Glutamatergic neuron (in vitro differentiated cells): ENCODE measurements at regions not wholly inside any gene's neighbourhood (a gene's known extent, or its start where the extent isn't known, plus 50 kb on each side); places are given as distances from the start of the nearest gene placed in this dataset.
"Not testable (repeated sequence)": the region's sequence is repeated elsewhere in the genome, so short reads cannot be mapped to it uniquely, and the experiment has no call there.

Source experiments
- DNase-seq: peaks from one replicate; pipeline ENCODE4 v3.0.0; 2022
- H3K27ac Mint-ChIP-seq: one replicate; pipeline ENCODE4 v1.8.0; 2020; ENCODE audit warnings: mild to moderate bottlenecking, mixed read lengths, inconsistent platforms; ENCODE audit not compliant: unreplicated experiment
- H3K27me3 Mint-ChIP-seq: one replicate; pipeline ENCODE4 v1.8.0; 2020; ENCODE audit warnings: mild to moderate bottlenecking, moderate library complexity, mixed read lengths, inconsistent platforms; ENCODE audit not compliant: unreplicated experiment
- H3K36me3 Mint-ChIP-seq: one replicate; pipeline ENCODE4 v1.8.0; 2020; ENCODE audit warnings: mild to moderate bottlenecking, mixed read lengths, inconsistent platforms; ENCODE audit not compliant: unreplicated experiment
- H3K4me1 Mint-ChIP-seq: one replicate; pipeline ENCODE4 v1.8.0; 2020; ENCODE audit warnings: mild to moderate bottlenecking, low read depth, mixed read lengths, inconsistent platforms; ENCODE audit not compliant: unreplicated experiment
- H3K4me3 Mint-ChIP-seq: one replicate; pipeline ENCODE4 v1.8.0; 2020; ENCODE audit warnings: mild to moderate bottlenecking, mixed read lengths, inconsistent platforms; ENCODE audit not compliant: unreplicated experiment
- H3K9me3 Mint-ChIP-seq: one replicate; pipeline ENCODE4 v1.8.0; 2020; ENCODE audit warnings: mild to moderate bottlenecking, moderate library complexity, mixed read lengths, inconsistent platforms; ENCODE audit not compliant: unreplicated experiment
- TF ChIP-seq, protein P1 (sequence below): fragments of 200-600 bp; sonication (generic); IDR thresholded peaks from one replicate; pipeline ENCODE4 v1.5.0; 2021; ENCODE audit not compliant: partially characterized antibody, unreplicated experiment

DNA sequence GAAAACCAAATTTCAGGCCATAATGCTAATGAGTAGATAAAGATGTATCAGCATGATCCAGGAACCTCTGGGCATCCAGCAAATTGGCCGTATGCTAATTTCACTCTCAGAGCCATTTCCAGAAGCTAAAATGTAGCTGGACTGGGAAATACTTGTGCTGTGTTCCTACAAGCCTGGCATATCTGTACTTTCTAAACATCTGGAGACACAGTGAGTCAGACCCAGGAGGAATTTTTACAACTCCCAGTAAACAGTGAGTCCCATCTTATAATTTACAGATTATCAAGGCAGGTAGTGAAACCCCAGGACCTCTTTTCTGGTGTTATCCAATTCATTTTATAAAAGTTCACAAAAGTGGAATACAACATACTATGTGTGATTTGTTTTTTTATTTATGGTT, 683.0 kb upstream of the ADGRB3 start:
- Mint-ChIP-seq H3K27ac (no peak overlapping the region), H3K27me3 (no peaks in the 10 kb centered on the region), H3K4me1 (no peaks in the 10 kb centered on the region), H3K9me3 (peaks cover 4% of the 10 kb centered on the region), H3K36me3 (peaks cover 18% of the 10 kb centered on the region), H3K4me3 (no peak overlapping the region)
- TF ChIP-seq, protein P1, sequence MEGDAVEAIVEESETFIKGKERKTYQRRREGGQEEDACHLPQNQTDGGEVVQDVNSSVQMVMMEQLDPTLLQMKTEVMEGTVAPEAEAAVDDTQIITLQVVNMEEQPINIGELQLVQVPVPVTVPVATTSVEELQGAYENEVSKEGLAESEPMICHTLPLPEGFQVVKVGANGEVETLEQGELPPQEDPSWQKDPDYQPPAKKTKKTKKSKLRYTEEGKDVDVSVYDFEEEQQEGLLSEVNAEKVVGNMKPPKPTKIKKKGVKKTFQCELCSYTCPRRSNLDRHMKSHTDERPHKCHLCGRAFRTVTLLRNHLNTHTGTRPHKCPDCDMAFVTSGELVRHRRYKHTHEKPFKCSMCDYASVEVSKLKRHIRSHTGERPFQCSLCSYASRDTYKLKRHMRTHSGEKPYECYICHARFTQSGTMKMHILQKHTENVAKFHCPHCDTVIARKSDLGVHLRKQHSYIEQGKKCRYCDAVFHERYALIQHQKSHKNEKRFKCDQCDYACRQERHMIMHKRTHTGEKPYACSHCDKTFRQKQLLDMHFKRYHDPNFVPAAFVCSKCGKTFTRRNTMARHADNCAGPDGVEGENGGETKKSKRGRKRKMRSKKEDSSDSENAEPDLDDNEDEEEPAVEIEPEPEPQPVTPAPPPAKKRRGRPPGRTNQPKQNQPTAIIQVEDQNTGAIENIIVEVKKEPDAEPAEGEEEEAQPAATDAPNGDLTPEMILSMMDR, result no peak
- no peak for DNase-seq

DNA sequence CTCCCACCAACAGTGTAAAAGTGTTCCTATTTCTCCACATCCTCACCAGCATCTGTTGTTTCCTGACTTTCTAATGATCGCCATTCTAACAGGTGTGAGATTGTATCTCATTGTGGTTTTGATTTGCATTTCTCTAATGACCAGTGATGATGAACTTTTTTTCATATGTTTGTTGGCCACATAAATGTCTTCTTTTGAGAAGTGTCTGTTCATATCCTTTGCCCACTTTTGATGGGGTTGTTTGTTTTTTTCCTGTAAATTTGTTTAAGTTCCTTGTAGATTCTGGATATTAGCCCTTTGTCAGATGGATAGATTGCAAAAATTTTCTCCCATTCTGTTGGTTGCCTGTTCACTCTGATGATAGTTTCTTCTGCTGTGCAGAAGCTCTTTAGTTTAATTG, 687.3 kb upstream of the ADGRB3 start:
- DNase-seq, H3K27ac Mint-ChIP-seq, H3K36me3 Mint-ChIP-seq, H3K4me3 Mint-ChIP-seq, H3K4me1 Mint-ChIP-seq, H3K9me3 Mint-ChIP-seq, H3K27me3 Mint-ChIP-seq: not testable (repeated sequence)

GRCh38 chr6:67935976-67936477, 699.1 kb upstream of the ADGRB3 start:
- no peak overlapping the region for H3K4me3 Mint-ChIP-seq
- H3K27ac Mint-ChIP-seq, result no peak overlapping the region
- TF ChIP-seq, protein P1, result no peak
- no peaks in the 10 kb centered on the region for H3K36me3 Mint-ChIP-seq
- H3K9me3 Mint-ChIP-seq, result no peaks in the 10 kb centered on the region
- no peaks in the 10 kb centered on the region for H3K4me1 Mint-ChIP-seq
- H3K27me3 Mint-ChIP-seq, result no peaks in the 10 kb centered on the region
- no peak for DNase-seq

- no peak for DNase-seq
- Mint-ChIP-seq H3K27me3 (peaks cover 2% of the 10 kb centered on the region), H3K4me1 (no peaks in the 10 kb centered on the region), H3K36me3 (no peaks in the 10 kb centered on the region), H3K4me3 (no peak overlapping the region), H3K9me3 (no peaks in the 10 kb centered on the region), H3K27ac (no peak overlapping the region)
- TF ChIP-seq, protein P1, result no peak
Measured at GRCh38 chr6:67933278-67933677, 701.8 kb upstream of the ADGRB3 start.

DNA sequence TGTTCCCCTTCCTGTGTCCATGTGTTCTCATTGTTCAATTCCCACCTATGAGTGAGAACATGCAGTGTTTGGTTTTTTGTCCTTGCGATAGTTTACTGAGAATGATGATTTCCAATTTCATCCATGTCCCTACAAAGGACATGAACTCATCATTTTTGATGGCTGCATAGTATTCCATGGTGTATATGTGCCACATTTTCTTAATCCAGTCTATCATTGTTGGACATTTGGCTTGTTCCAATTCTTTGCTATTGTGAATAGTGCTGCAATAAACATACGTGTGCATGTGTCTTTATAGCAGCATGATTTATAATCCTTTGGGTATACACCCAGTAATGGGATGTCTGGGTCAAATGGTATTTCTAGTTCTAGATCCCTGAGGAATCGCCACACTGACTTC, 712.5 kb upstream of the ADGRB3 start:
- H3K36me3 Mint-ChIP-seq, H3K27me3 Mint-ChIP-seq, H3K9me3 Mint-ChIP-seq, H3K27ac Mint-ChIP-seq, H3K4me1 Mint-ChIP-seq, DNase-seq, H3K4me3 Mint-ChIP-seq: not testable (repeated sequence)

DNA sequence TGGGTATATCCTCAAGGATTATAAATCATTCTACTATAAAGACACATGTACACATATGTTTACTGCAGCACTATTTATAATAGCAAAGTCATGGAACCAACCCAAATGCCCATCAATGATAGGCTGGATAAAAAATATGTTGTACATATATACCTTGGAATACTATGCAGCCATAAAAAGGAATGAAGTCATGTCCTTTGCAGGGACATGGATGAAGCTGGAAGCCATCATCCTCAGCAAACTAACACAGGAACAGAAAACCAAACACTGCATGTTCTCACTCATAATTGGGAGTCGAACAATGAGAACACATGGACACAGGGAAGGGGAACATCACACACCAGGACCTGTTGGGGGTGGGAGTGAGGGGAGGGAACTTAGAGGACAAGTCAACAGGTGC, 715.0 kb upstream of the ADGRB3 start:
- H3K36me3 Mint-ChIP-seq, H3K9me3 Mint-ChIP-seq, H3K27me3 Mint-ChIP-seq, DNase-seq, H3K27ac Mint-ChIP-seq, H3K4me3 Mint-ChIP-seq, H3K4me1 Mint-ChIP-seq: not testable (repeated sequence)

- no peaks in the 10 kb centered on the region for H3K36me3 Mint-ChIP-seq
- no peak overlapping the region for H3K4me3 Mint-ChIP-seq
- H3K4me1 Mint-ChIP-seq, result no peaks in the 10 kb centered on the region
- DNase-seq, result no peak
- H3K27ac Mint-ChIP-seq, result no peak overlapping the region
- no peaks in the 10 kb centered on the region for H3K9me3 Mint-ChIP-seq
- TF ChIP-seq, protein P1, result no peak
- no peaks in the 10 kb centered on the region for H3K27me3 Mint-ChIP-seq
Measured at GRCh38 chr6:67916399-67916798, 718.7 kb upstream of the ADGRB3 start.
